H1 (cell line): ENCODE measurements at regions not wholly inside any gene's neighbourhood (a gene's known extent, or its start where the extent isn't known, plus 50 kb on each side); places are given as distances from the start of the nearest gene placed in this dataset.

Experiments
- NANOG ChIP-seq: IDR thresholded peaks from 2 replicates; pipeline ENCODE4 v1.6.1; 2011; ENCODE audit warnings: low read length, low read depth, mild to moderate bottlenecking, inconsistent platforms; ENCODE audit not compliant: insufficient read depth, poor library complexity, severe bottlenecking
- NRF1 ChIP-seq: IDR thresholded peaks from 2 replicates; pipeline ENCODE4 v1.6.1; 2011; ENCODE audit warnings: mild to moderate bottlenecking, low read depth, low read length, improper control_type of control experiment
- ZNF274 ChIP-seq: IDR thresholded peaks from 2 replicates; pipeline ENCODE4 v1.7.0; 2012; ENCODE audit warnings: low read length, borderline replicate concordance; ENCODE audit errors: extremely low read depth
- TF ChIP-seq, protein P1 (sequence below): IDR thresholded peaks from 2 replicates; pipeline ENCODE4 v1.6.1; 2011; ENCODE audit warnings: low read length, improper control_type of control experiment

DNA sequence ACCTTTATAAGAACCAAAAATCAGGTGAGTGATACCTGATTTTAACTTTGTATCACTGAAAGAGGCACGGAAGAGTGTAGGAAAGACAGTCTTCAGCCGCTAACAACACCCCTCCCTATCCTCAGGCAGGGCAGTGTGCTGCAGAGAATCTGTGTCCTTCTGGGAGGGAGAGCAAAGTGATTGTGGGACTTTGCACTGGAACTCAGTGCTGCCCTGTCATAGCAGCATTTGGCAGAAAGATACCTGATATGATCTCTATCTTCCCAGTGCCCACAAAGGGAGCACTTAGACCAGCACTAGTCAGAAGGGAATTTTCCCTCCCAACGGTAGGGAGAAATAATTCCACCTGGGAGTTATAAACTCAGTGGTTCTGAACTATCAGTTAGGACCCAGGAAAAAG is 139.0 kb downstream of the FMR1NB start (continued):
- TF ChIP-seq, protein P1, sequence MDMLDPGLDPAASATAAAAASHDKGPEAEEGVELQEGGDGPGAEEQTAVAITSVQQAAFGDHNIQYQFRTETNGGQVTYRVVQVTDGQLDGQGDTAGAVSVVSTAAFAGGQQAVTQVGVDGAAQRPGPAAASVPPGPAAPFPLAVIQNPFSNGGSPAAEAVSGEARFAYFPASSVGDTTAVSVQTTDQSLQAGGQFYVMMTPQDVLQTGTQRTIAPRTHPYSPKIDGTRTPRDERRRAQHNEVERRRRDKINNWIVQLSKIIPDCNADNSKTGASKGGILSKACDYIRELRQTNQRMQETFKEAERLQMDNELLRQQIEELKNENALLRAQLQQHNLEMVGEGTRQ: no peak
- no peak for TF ChIP-seq ZNF274
- no peak for TF ChIP-seq NRF1
- no peak for TF ChIP-seq NANOG
